Gastrocnemius medialis (tissue), 4 donors: ENCODE measurements at regions not wholly inside any gene's neighbourhood (a gene's known extent, or its start where the extent isn't known, plus 50 kb on each side); places are given as distances from the start of the nearest gene placed in this dataset.

Experiments
- POLR2A ChIP-seq, 2 donors: fragments of 450-650 bp; IDR thresholded peaks; one replicate each; pipeline ENCODE4 v1.6.1; 2017; ENCODE audit warnings: antibody characterized with exemption in 2 of 2, mild to moderate bottlenecking in 2 of 2, moderate library complexity in 2 of 2
- TF ChIP-seq, protein P1 (sequence below), 5 experiments: fragments of 450-650 bp in 3 of 5; fragments of 200-600 bp in 2 of 5; sonication (generic) in 2 of 5; IDR thresholded peaks in 4 of 5; conservative IDR thresholded peaks in 1 of 5; 1 replicate in 4 of 5; 2 replicates in 1 of 5; pipeline ENCODE4 v1.5.1; 2016 to 2019; ENCODE audit warnings: antibody characterized with exemption in 5 of 5, mild to moderate bottlenecking in 3 of 5, moderate library complexity in 3 of 5

DNA sequence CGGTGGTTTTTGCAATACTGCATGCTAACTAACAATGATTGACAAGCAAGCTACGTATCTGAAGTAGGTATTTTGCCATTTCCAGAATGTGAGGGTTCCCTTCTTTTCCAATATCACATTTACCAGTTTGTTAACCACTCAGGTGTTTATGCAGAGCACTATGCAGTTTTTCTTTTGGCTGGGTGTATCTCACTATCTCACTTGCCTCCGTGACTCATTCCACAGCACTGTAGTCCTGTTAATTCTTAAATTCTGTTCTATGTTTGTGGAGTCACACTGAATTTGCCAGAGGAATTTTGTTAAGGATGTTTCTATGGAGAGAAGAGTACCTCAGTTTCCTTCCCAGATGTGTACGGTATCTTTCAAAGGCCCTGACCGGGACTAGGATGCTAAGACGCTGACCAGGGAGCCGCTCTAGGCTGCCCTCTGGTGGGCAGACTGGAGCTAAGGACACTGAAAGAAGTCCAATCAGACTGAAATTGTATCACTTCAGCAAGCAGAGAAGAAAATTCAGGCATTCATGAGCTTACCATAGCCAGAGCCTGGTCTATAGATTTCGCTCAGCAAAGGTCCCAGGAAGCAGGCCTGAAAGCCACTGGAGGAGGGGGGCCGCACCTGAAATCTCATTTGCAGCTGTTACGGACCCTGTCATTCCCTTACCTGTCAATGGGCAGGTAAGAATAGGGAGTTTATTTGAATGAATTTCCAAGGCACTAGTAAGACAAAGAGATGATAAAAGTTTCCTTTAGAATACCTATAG, 388.4 kb upstream of the SPOCK3 start:
- TF ChIP-seq, protein P1, sequence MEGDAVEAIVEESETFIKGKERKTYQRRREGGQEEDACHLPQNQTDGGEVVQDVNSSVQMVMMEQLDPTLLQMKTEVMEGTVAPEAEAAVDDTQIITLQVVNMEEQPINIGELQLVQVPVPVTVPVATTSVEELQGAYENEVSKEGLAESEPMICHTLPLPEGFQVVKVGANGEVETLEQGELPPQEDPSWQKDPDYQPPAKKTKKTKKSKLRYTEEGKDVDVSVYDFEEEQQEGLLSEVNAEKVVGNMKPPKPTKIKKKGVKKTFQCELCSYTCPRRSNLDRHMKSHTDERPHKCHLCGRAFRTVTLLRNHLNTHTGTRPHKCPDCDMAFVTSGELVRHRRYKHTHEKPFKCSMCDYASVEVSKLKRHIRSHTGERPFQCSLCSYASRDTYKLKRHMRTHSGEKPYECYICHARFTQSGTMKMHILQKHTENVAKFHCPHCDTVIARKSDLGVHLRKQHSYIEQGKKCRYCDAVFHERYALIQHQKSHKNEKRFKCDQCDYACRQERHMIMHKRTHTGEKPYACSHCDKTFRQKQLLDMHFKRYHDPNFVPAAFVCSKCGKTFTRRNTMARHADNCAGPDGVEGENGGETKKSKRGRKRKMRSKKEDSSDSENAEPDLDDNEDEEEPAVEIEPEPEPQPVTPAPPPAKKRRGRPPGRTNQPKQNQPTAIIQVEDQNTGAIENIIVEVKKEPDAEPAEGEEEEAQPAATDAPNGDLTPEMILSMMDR (IDR thresholded peaks at IDR 0.05 in 4 of 5, conservative IDR thresholded peaks at IDR 0.05 in 1 of 5) = peak in 3 of 5 experiments; percentile 26 to 41 (median 32)
- no peak for TF ChIP-seq POLR2A (IDR thresholded peaks at IDR 0.05)
